DMS 273 treated with DMSO at 0.1 percent for 48 hours (cell line): ENCODE measurements at regions not wholly inside any gene's neighbourhood (a gene's known extent, or its start where the extent isn't known, plus 50 kb on each side); places are given as distances from the start of the nearest gene placed in this dataset.
"Not testable (repeated sequence)": the region's sequence is repeated elsewhere in the genome, so short reads cannot be mapped to it uniquely, and the experiment has no call there.

Experiments
- DNase-seq: peaks from one replicate; lab custom pipeline; 2025; lab: John Stamatoyannopoulos, UW

DNA sequence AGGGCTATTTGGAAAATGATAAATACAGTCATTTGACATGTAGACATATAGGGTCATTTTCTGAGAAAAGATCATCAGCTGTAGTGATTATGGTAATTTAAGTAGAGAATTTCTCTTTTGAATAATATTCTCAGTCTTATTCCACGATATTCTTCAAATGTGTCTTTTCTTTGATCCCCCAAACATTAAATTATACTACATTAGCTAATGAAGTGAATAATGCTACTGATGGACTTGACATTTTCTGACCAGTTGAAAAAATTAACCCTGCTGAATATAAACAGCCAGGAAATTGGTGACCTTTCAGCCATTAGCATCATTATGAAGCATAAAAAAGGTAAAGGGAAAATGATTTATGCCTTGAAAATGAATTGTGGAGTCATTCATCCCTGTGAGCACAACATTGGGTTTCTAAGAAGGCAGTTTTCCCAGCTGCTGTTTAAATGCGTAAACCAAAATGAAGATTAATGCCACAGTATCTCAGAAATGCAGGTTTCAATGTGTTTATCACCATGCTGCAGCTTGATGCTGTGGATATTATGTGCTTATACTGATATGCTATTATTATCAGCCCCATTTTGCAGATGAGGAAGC is 489.1 kb downstream of the KCTD16 start:
- no peak for DNase-seq

DNA sequence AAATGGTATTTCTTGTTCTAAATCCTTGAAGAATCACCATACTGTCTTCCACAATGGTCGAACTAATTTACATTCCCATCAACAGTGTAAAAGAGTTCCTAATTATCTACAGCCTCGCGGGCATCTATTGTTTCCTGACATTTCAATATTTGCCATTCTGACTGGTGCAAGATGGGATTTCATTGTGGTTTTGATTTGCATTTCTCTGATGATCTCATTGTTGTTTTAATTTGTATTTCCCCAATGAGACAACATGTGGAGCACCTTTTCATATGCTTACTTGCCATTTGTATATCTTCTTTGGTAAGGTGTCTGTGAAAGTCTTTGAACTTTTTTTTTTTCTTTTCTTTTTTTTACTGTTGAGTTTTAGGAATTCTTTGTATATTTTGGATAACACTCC is 473.6 kb downstream of the KCTD16 start:
- no peak for DNase-seq

DNA sequence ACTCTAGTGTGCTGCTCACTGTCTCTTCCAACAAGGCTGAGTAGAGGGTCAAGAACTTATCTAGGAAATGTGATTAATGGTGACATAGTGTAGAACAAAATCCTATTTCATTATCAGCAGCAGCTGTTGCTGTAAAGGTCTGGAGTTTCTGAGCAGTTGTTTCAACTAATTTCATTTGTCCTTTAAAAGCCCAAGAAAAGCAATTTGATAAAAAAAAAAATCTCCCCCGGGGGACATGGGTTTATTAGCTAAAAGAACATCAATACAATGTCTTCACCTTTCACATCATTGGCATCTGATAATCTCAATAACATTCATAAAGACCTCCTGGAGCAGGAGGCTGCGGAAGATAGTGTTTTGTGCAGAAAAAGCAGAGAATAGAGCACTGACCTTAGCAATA is 468.1 kb downstream of the KCTD16 start:
- no peak for DNase-seq

DNA sequence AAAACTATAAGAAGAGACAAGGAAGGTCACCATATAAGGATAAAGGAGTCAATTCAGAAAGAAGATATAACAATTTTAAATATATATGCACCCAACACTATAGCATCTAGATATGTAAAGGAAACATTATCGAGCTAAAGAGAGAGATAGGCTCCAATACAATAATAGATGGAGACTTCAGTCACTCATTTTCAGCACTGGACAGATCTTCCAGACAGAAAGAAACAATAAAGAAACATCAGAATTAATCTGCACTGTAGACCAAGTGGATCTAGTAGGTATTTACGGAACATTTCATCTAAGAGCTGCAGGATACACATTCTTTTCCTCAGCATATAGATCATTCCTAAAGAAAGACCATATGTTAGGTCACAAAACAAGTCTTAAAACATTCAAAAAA is 463.5 kb downstream of the KCTD16 start:
- no peak for DNase-seq

DNA sequence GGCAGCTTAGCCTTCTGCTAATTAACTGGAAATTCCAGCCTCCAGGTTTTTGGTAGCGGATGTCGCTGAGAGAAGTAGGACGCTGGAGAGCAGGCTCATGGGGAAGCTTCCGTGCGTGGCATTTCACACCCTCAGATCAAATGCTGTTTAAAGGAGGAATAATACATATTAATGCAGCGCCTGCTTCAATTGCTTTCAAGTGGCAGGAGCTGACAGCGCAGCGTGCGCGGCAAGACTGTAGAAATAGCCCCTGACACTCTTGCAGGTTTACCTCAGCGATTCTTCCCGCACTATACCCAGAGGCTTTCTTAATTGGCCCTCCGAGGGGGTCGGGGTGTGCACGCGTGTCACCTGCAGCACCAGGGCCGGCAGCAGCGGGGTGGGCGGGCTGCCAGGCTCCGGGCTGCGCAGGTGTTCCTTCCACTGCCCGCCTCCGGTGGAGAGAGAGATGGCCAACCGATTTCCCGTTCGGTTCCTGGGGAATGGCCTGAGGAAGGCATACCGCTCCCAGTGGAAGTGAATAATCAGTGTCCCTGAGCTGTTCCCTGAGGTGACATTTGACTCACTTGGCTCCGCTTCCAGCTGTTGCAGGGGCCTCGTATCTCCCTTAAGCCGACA is 427.9 kb downstream of the KCTD16 start:
- DNase-seq, result no peak

DNA sequence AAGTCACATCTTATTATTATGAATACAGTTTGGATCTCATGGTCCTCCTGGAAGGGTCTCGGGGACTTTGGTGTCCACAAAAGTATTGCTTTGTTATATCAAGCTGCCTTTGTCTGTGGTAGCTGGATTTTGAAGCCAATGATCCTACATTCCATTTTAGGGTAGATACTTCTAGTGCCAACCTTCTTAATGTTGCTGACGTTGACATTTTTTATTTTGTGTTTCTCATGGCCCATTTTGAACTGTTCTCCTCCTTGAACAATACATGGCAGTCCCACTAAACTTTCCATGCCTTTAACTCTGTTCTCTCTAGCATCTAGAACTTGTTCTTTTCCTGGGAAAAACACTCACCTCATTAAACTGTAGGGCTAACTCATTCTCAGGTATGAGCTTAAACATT is 425.8 kb downstream of the KCTD16 start:
- no peak for DNase-seq

DNA sequence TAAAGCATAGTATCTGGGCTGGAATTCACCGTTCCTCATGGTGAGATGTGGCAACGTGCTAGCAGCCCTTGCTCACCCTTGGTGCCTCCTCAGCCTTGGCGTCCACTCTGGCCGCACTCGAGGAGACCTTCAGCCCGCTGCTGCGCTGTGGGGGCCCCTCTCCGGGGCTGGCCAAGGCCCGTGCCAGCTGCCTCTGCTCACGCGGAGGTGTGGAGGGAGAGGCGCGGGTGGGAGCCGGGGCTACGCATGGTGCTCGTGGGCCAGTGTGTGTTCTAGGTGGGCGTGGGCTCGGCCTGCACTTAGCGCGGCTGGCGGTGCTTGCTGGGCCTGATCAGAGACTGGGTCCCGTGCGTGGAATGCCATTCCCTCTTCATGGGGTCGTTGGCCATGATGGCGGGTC is 424.2 kb downstream of the KCTD16 start:
- no peak for DNase-seq

DNA sequence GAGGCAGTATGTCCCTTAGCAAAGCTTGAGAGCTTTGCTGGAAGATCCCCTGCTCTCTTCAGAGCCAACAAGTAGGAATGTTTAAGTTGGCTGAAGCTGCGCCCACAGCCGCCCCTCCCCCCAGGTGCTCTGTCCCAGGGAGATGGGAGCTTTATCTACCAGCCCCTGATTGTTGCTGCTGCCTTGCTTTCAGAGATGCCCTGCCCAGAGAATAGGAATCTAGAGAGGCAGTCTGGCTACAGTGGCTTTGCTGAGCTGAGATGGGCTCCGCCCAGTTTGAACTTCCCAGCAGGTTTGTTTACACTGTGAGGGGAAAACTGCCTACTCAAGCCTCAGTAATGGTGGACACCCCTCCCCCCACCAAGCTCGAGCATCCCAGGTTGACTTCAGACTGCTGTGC is 423.6 kb downstream of the KCTD16 start:
- not testable (repeated sequence) for DNase-seq

DNA sequence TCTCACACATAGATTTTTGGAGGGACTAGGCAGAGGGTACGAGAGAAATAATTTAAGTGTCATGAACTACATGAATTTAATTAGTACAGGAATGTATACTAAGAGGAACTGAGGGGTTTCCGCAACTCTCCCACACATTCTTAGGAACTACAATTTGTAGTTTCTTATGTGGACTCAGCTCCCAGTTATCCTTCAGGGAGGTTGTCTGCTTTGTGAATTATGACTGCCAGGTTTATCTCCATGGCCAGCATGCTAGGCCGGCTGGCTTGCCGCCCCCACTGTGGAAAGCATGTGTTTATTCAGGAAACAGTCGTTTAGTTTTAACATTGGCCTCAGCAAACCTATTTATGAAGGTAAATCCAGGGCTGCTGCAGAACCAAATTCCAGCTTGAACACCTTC is 415.0 kb downstream of the KCTD16 start:
- no peak for DNase-seq

DNA sequence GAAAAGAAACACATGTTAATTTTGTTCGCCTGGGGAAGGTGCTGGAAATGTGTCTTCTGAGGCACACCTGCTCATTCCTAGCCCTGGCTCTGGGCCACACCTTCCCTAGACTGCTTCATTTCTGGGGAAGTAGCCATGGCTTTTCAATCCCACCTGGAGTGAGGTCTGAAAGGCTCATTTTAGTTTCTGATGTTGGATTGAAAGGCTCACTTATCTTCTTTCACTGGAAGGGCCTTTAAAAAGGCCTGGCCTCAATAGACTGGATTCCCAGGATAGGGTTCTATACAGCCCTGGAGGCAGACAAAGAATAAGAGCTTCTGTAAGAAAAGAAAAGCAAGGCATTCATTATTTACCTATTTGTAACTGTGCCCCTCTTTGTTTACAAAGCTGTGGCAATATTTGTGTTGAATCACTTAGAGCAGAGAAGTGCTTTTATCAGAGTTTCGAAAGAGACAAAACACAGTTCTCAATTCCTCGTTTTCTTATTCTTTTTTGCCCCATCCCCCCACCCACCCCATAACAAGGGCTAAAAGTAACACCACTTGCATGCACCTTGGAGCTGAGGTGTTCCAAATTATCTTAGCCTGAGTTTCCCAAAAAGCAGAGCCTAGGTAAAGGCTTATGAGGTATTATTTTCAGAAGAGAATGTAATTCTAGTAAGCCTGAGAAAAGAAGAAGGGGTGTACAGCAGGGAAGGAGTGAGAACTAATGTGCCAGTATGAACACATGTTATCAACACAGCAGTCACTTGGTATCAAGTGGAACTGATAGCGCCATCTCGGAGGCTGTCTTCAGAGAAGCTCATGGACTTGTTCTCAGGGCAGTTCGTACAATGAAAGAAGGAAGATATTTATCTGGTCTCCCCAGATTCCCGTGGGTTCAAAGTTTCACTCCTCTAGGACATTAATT is 413.1 kb downstream of the KCTD16 start:
- no peak for DNase-seq

DNA sequence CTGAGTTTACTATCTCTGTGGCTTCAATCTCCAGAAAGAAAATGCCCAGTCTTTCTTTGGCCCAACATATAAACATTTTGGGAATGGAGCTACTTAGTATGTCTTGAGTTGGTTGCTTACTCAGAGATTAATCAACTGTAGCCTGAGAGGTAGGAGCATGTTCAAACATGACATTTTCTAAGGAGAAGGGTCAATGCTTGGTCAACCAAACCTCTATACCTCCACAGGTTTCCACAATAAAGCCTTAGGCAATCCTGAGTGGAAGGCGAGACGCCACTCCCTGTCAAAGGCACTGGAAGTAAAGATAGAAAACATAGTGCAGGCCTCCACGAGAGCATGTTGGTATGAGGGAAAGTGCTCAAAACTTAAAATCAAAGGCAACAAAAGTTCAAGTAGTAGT is 411.4 kb downstream of the KCTD16 start:
- no peak for DNase-seq

DNA sequence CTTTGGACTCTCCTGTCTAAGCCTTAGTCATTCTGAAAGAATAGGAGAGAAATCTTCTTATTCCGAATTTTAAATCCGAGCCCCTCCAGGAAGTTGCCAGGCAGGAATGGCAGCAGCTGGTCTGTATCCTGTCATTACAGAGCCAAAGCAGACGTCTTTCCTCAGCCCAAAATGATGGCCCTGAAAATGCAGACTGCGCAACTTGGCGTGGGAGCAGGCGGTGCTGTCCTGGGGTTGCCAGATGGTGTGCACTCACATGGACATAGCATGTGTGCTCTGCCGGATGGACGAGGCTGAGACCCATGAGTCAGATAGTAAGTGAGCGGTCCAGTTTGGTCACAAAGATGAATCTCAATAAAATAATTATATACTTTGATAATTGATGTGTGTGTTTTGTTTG is 410.4 kb downstream of the KCTD16 start:
- DNase-seq, result no peak

DNA sequence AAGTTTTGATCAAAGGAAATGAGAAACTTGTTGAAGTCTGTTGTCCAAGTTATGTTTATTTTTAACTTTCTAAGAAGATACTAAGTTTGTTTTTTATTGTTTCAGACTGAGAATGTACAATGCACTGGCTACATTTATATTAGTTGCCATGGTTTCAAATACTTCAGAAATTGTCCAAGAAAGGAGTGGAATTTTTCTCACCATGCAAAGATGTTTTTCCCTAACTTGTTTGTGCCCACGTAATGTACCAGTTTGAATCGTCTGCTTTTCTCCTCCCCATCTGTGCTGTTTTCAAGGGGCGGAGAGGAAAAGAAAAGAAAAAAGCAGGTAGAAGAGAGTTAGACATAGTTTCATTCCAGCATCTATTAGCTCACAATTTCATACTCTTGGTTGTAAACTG is 407.0 kb downstream of the KCTD16 start:
- no peak for DNase-seq

DNA sequence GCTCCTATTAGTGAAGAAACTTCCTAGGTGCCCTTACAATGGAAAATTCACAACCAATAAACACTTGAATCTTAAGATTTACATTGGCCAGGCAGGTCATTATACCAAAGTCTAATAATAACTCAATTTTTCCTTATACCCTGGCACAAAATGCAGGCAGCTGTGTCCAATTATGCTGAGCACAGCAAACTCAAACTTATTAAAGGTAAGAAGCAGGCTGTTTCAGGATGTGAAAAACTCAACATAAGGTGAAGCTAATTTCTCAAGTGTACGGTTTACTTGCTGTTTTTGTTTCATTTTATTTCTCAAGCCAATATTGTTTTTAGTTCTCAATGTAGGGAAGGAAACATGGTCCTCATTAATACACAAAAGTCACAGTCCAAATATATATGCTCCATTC is 405.1 kb downstream of the KCTD16 start:
- no peak for DNase-seq

DNA sequence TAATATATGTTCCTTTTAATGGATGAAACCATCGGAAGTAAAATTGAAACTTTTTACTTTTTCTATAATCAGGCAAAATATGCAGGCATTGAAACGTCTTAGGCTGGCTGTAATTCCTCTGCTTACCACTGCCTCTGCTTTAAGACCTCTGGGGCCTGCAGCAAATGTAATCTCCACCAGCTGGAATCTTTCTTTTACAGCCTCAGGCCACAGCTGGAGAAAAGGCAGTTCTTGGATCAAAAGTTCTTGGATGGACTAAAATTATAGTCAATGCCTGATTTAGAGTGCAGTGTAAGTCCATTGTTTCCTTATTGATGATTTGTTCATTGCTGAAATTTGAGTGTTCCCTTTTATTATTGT is 396.7 kb downstream of the KCTD16 start:
- DNase-seq, result no peak

DNA sequence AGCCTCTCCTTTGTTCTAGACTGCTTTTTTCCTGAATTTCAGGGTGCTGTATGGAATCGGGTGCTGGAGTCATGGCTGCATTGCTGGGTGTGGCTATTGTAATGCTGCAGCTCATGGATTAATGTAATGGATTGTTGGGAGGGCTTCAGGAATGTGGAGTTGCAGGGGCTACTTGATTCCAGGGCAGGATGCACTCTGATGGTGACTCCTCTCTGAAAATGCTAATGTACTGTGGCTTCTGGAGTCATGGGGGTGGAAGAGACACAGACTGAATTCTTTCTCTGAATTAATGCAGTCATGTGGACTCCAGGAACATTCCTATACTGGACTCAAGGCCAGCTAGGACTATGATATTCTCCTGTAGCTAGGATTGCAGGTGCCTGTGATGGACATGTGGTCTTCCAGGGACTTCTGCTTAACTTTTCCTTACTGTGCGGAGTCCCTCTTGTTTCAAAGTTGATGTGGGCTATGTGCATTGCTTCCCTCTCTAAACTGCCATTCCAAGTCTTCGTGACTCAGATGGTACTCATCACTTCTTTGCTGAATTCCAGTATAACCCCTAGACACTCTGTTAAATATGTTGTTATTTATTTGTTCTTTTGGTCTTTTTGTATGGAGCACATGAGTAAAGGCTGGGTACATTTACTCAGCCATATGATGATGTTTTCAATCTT is 396.2 kb downstream of the KCTD16 start:
- DNase-seq, result no peak

DNA sequence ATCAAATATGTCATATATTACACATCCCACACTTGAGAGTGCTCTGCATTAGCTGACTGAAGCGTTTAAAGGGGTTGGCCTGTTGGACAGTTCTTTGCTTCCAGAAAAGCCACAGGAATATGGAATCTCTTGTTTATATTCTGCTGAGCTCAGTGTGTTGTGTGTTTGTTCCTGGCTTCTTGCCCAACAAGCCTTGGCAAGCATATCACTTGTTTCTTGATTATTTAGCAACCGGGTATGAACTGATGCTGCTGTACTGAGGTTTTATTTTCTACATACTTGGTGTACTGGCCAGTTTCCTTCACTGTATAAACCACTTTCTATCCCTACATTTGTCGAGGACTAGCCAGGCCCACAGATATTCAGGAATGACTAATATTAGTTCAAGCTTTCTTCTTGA is 378.9 kb downstream of the KCTD16 start:
- no peak for DNase-seq

DNA sequence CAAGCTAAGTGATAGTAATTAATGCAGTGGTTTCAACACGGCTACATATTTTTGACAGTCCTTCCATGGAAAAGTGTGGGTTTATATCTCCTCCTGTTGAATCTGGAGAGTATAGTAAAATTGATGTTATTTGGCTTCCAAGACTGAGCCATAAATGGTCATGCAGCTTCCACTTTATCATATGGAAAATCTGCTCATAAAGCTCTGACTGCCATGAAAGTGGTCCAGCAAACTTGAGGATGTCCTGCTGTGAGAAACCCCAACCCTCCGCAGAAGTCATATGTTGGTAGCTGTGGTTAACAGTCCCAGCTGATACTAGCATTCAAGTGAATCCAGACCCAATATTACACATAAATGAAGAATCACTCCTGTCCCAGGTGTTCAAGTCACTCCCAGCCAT is 378.3 kb downstream of the KCTD16 start:
- DNase-seq, result no peak

DNA sequence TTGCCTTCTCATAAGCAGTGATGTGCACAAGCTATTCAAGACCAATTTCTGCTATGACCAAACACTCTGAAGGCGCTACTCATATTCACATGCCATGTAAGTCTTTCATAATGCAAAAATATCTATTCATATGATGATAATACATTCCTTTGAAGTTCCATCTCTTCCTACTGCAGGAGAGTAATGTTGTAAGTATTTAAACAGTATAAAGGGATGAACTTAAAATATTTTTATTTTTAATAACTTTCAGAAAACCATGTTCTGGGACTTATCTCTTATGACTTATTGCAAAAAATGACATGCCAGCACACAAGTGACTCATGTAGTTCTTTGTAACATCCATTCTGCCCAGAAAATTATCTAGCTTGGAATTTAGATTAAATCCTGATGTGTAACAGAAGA is 376.4 kb downstream of the KCTD16 start:
- DNase-seq, result no peak

DNA sequence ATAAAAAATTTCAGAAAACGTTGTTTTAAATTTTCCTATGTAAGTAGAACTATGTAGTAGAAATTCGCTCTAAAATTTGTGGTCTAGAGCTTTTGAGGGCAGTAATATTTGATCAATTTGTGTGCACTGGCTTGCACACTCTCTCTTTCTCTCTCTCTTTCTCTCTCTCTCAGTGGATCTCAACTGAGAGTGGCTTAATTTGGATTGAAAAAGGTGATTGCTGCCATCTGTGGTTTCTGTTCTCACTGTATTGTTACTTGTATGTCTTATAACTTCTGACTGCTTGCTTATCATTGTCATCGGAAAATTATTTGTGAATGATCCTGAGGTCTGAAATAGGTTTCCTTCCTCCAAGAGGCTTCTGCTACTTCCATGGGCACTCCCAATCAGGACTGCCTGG is 368.2 kb downstream of the KCTD16 start:
- DNase-seq, result no peak
